H1 (cell line): ENCODE measurements at regions not wholly inside any gene's neighbourhood (a gene's known extent, or its start where the extent isn't known, plus 50 kb on each side); places are given as distances from the start of the nearest gene placed in this dataset.

ENCODE experiments used
- CTCF ChIA-PET: fragments of 300-600 bp; sonication (Branson Sonifier 250); formaldehyde crosslinking; loops from one replicate; lab custom pipeline; 2021; ENCODE audit not compliant: partially characterized antibody; lab: Charles Lee
- POLR2A ChIA-PET: fragments of 300-600 bp; sonication (Branson Sonifier 250); formaldehyde crosslinking; loops from one replicate; lab custom pipeline; 2021; ENCODE audit warnings: inconsistent platforms; ENCODE audit not compliant: partially characterized antibody; lab: Charles Lee
- DNase-seq, 2 experiments: peaks; one replicate each; pipeline versions ENCODE4 v3.0.0 to v3.0.0-alpha.2; 2010 to 2022; ENCODE audit warnings: low spot score in 2 of 2, low read depth in 1 of 2, mixed read lengths in 1 of 2
- FAIRE-seq: peaks from 2 replicates; lab custom pipeline; 2011; peaks lifted over from hg19 to GRCh38; lab: Jason Lieb, UNC
- H2AFZ ChIP-seq: 2 replicates; pipeline ENCODE4 v1.8.1; 2012; ENCODE audit warnings: low read length, inconsistent platforms
- H2AK5ac ChIP-seq: 2 replicates; pipeline ENCODE4 v1.6.1; 2013; ENCODE audit warnings: low read depth, low read length
- H2BK120ac ChIP-seq: replicated peaks from 2 replicates; pipeline ENCODE3; 2013; ENCODE audit warnings: low read depth, low read length, inconsistent platforms
- H2BK12ac ChIP-seq: 2 replicates; pipeline ENCODE4 v1.6.1; 2013; ENCODE audit warnings: low read depth, low read length
- H2BK15ac ChIP-seq: 2 replicates; pipeline ENCODE4 v1.6.1; 2013; ENCODE audit warnings: low read length
- H2BK20ac ChIP-seq: 2 replicates; pipeline ENCODE4 v1.6.1; 2013; ENCODE audit warnings: low read length
- H2BK5ac ChIP-seq: 2 replicates; pipeline ENCODE4 v1.6.1; 2013; ENCODE audit warnings: low read depth, low read length
- H3K14ac ChIP-seq: 2 replicates; pipeline ENCODE4 v1.6.1; 2013; ENCODE audit warnings: inconsistent platforms; ENCODE audit not compliant: insufficient read length
- H3K18ac ChIP-seq: 2 replicates; pipeline ENCODE4 v1.6.1; 2013; ENCODE audit warnings: low read length; ENCODE audit errors: extremely low read depth
- H3K23ac ChIP-seq: 2 replicates; pipeline ENCODE4 v1.6.1; 2013; ENCODE audit warnings: inconsistent platforms; ENCODE audit not compliant: insufficient read length
- H3K23me2 ChIP-seq: 2 replicates; pipeline ENCODE4 v1.6.1; 2013; ENCODE audit warnings: low read depth, low read length
- H3K27ac ChIP-seq: 2 replicates; pipeline ENCODE4 v1.6.1; 2011; ENCODE audit warnings: low read depth, low read length, inconsistent platforms
- H3K27me3 ChIP-seq, 4 experiments: replicated peaks in 1 of 4; 1 replicate in 1 of 4; 2 replicates in 3 of 4; pipeline versions ENCODE4 v1.6.1 to v1.8.1; 2011 to 2013; ENCODE audit warnings: low read length in 3 of 4, mild to moderate bottlenecking in 3 of 4, inconsistent platforms in 2 of 4, mixed read lengths in 2 of 4, moderate library complexity in 1 of 4; ENCODE audit not compliant: control insufficient read depth in 3 of 4, insufficient read depth in 3 of 4; ENCODE audit errors: extremely low read depth in 1 of 4
- H3K36me3 ChIP-seq, 4 experiments: 2 replicates each; pipeline versions ENCODE4 v1.6.1 to v1.8.1; 2011 to 2013; ENCODE audit warnings: mild to moderate bottlenecking in 4 of 4, low read length in 3 of 4, moderate library complexity in 2 of 4, control low read depth in 1 of 4, inconsistent platforms in 1 of 4; ENCODE audit not compliant: insufficient read depth in 4 of 4, control insufficient read depth in 2 of 4
- H3K4ac ChIP-seq: replicated peaks from 2 replicates; pipeline ENCODE3; 2013; ENCODE audit warnings: low read length, low read depth, mixed read lengths, inconsistent platforms; ENCODE audit not compliant: insufficient read length
- H3K4me1 ChIP-seq, 4 experiments: replicated peaks in 1 of 4; 1 replicate in 1 of 4; 2 replicates in 3 of 4; pipeline versions ENCODE4 v1.6.1 to v1.8.1; 2011 to 2013; ENCODE audit warnings: low read length in 3 of 4, inconsistent platforms in 2 of 4, mixed read lengths in 1 of 4; ENCODE audit not compliant: insufficient read depth in 4 of 4, control insufficient read depth in 3 of 4
- H3K4me2 ChIP-seq, 2 experiments: 2 replicates each; pipeline versions ENCODE4 v1.6.1 to v1.8.1; 2011 to 2013; ENCODE audit warnings: low read depth in 2 of 2, low read length in 2 of 2, control low read depth in 1 of 2, inconsistent platforms in 1 of 2, mild to moderate bottlenecking in 1 of 2; ENCODE audit not compliant: insufficient read depth in 1 of 2
- H3K4me3 ChIP-seq, 4 experiments: fragments of 200-600, 300-600 bp in 1 of 4; sonication (generic), shearing (Covaris generic), sonication (Bioruptor Twin) in 1 of 4; 2 replicates each; pipeline versions ENCODE4 v1.5.1 to v1.8.1; 2011 to 2016; ENCODE audit warnings: low read length in 4 of 4, low read depth in 3 of 4, control low read depth in 2 of 4, inconsistent platforms in 2 of 4, mild to moderate bottlenecking in 2 of 4, mixed read lengths in 1 of 4, moderate library complexity in 1 of 4; ENCODE audit not compliant: insufficient read depth in 2 of 4; ENCODE audit errors: extremely low read depth in 1 of 4
- H3K56ac ChIP-seq: replicated peaks from 2 replicates; pipeline ENCODE3; 2013; ENCODE audit warnings: low read depth, mild to moderate bottlenecking, mixed read lengths, low read length, inconsistent platforms; ENCODE audit not compliant: insufficient read length
- H3K79me1 ChIP-seq: 2 replicates; pipeline ENCODE4 v1.6.1; 2013; ENCODE audit warnings: low read depth, low read length, control low read depth
- H3K79me2 ChIP-seq, 2 experiments: 2 replicates each; pipeline versions ENCODE4 v1.6.1 to v1.8.1; 2012 to 2013; ENCODE audit warnings: low read length in 2 of 2, mild to moderate bottlenecking in 2 of 2, inconsistent platforms in 1 of 2; ENCODE audit not compliant: insufficient read depth in 2 of 2, control insufficient read depth in 1 of 2
- H3K9ac ChIP-seq, 4 experiments: replicated peaks in 1 of 4; 1 replicate in 1 of 4; 2 replicates in 3 of 4; pipeline versions ENCODE4 v1.6.1 to v1.8.1; 2011 to 2013; ENCODE audit warnings: low read depth in 3 of 4, low read length in 3 of 4, control low read depth in 2 of 4, mild to moderate bottlenecking in 2 of 4, moderate library complexity in 2 of 4, inconsistent platforms in 1 of 4; ENCODE audit errors: extremely low read depth in 1 of 4
- H3K9me3 ChIP-seq, 2 experiments: 2 replicates each; pipeline versions ENCODE4 v1.6.1 to v1.8.1; 2012 to 2013; ENCODE audit warnings: mild to moderate bottlenecking in 2 of 2, moderate library complexity in 2 of 2, control low read depth in 1 of 2, inconsistent platforms in 1 of 2, low read depth in 1 of 2, low read length in 1 of 2, mixed read lengths in 1 of 2; ENCODE audit not compliant: insufficient read depth in 2 of 2
- H4K20me1 ChIP-seq, 2 experiments: replicated peaks in 1 of 2; 2 replicates each; pipeline versions ENCODE3 to v1.8.1; 2011 to 2013; ENCODE audit warnings: inconsistent platforms in 2 of 2, low read length in 2 of 2, mild to moderate bottlenecking in 1 of 2; ENCODE audit not compliant: insufficient read depth in 2 of 2, control insufficient read depth in 1 of 2
- H4K5ac ChIP-seq: 2 replicates; pipeline ENCODE4 v1.6.1; 2013; ENCODE audit warnings: low read length, low read depth, mixed read lengths, inconsistent platforms; ENCODE audit not compliant: insufficient read length
- H4K8ac ChIP-seq: 2 replicates; pipeline ENCODE4 v1.8.0; 2013; ENCODE audit warnings: mild to moderate bottlenecking, moderate library complexity, low read length, inconsistent platforms; ENCODE audit not compliant: insufficient read depth; ENCODE audit errors: extremely low read depth
- H4K91ac ChIP-seq: replicated peaks from 2 replicates; pipeline ENCODE3; 2013; ENCODE audit warnings: low read length, mixed read lengths, inconsistent platforms; ENCODE audit not compliant: insufficient read length
- CEBPB ChIP-seq: IDR thresholded peaks from 2 replicates; pipeline ENCODE4 v1.6.1; 2012; ENCODE audit warnings: low read depth, low read length
- CREB1 ChIP-seq: IDR thresholded peaks from 2 replicates; pipeline ENCODE4 v1.6.1; 2012; ENCODE audit warnings: inconsistent platforms
- NRF1 ChIP-seq: IDR thresholded peaks from 2 replicates; pipeline ENCODE4 v1.6.1; 2011; ENCODE audit warnings: mild to moderate bottlenecking, low read depth, low read length, improper control_type of control experiment
- PHF8 ChIP-seq: fragments of 200-600 bp; sonication (generic); conservative IDR thresholded peaks from 2 replicates; pipeline ENCODE4 v1.7.1; 2012; ENCODE audit warnings: low read depth, mild to moderate bottlenecking, inconsistent platforms, low read length, moderate library complexity
- RFX5 ChIP-seq: IDR thresholded peaks from 2 replicates; pipeline ENCODE4 v1.6.1; 2011; ENCODE audit warnings: low read depth, low read length, improper control_type of control experiment, borderline replicate concordance
- RNF2 ChIP-seq: fragments of 200-900, 300-1000 bp; sonication (generic); IDR thresholded peaks from 2 replicates; pipeline ENCODE4 v1.7.1; 2016; ENCODE audit warnings: borderline replicate concordance, low read depth, mild to moderate bottlenecking, antibody characterized with exemption, low read length; ENCODE audit not compliant: poor library complexity, severe bottlenecking; ENCODE audit errors: missing control alignments
- SAP30 ChIP-seq: fragments of 300-600 bp; sonication (generic); IDR thresholded peaks from 2 replicates; pipeline ENCODE4 v1.7.1; 2012; ENCODE audit warnings: low read length, moderate library complexity, mild to moderate bottlenecking, inconsistent platforms; ENCODE audit not compliant: insufficient read depth, insufficient replicate concordance
- SIX5 ChIP-seq: IDR thresholded peaks from 2 replicates; pipeline ENCODE4 v1.6.1; 2011; ENCODE audit warnings: mild to moderate bottlenecking, low read depth, low read length
- SRF ChIP-seq: IDR thresholded peaks from 2 replicates; pipeline ENCODE4 v1.6.1; 2011; ENCODE audit warnings: mild to moderate bottlenecking, low read depth, low read length, moderate library complexity
- YY1 ChIP-seq: IDR thresholded peaks from 2 replicates; pipeline ENCODE4 v1.6.1; 2011; ENCODE audit warnings: low read depth, mild to moderate bottlenecking, low read length
- WGBS, 2 experiments: shearing (Covaris generic) in 1 of 2; methylation state at CpG; one replicate each; pipeline versions ENCODE4 v1.1.6 to v1.1.7; 2013 to 2015; ENCODE audit warnings: low lambda C conversion rate in 2 of 2, mixed read lengths in 2 of 2, inconsistent platforms in 1 of 2, low coverage in 1 of 2, missing lambda C conversion rate in 1 of 2; ENCODE audit not compliant: insufficient replicate concordance in 2 of 2, insufficient coverage in 1 of 2, insufficient read length in 1 of 2; ENCODE audit errors: extremely low coverage in 1 of 2, missing lambda C conversion rate in 1 of 2; 5-methylcytosine and 5-hydroxymethylcytosine counted together
- TF ChIP-seq, protein P1 (sequence below): IDR thresholded peaks from 2 replicates; pipeline ENCODE4 v1.6.1; 2012; ENCODE audit warnings: low read length, inconsistent platforms

GRCh38 chr3:105997800-105998526 is 129.2 kb upstream of the CBLB start:
- ChIA-PET POLR2A (no interaction called here), CTCF (interaction anchor here (0.9 kb wide), 1 partner anchor 139 kb away, joined by 3 read pairs; no protein-coding TSS in a partner anchor)
- DNase-seq (no peak), FAIRE-seq (no peak)
- H3K18ac ChIP-seq = no peak overlapping the region
- no peaks in the 10 kb centered on the region for H3K79me1 ChIP-seq
- H4K91ac ChIP-seq = no peak overlapping the region
- no peak overlapping the region for H3K14ac ChIP-seq
- TF ChIP-seq SRF (no peak), SIX5 (no peak), YY1 (no peak), CEBPB (no peak), RNF2 (no peak), CREB1 (no peak), PHF8 (no peak), RFX5 (no peak), SAP30 (no peak), NRF1 (no peak)
- TF ChIP-seq, protein P1, sequence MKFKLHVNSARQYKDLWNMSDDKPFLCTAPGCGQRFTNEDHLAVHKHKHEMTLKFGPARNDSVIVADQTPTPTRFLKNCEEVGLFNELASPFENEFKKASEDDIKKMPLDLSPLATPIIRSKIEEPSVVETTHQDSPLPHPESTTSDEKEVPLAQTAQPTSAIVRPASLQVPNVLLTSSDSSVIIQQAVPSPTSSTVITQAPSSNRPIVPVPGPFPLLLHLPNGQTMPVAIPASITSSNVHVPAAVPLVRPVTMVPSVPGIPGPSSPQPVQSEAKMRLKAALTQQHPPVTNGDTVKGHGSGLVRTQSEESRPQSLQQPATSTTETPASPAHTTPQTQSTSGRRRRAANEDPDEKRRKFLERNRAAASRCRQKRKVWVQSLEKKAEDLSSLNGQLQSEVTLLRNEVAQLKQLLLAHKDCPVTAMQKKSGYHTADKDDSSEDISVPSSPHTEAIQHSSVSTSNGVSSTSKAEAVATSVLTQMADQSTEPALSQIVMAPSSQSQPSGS = no peak
- no peak overlapping the region for H2BK120ac ChIP-seq
- H3K23ac ChIP-seq = no peak overlapping the region
- no peaks in the 10 kb centered on the region for H3K79me2 ChIP-seq
- H3K4me2 ChIP-seq = no peak overlapping the region
- 0 out of 4 replicates have a peak, but pooled peaks cover 0 to 2% of the 10 kb centered on the region in 2 experiments for H3K9me3 ChIP-seq
- H2BK5ac ChIP-seq = no peak overlapping the region
- H2BK20ac ChIP-seq = no peak overlapping the region
- no peaks in the 10 kb centered on the region for H3K23me2 ChIP-seq
- H4K20me1 ChIP-seq = no peaks in the 10 kb centered on the region
- H4K5ac ChIP-seq = no peak overlapping the region
- no peak overlapping the region for H3K56ac ChIP-seq
- H2AFZ ChIP-seq = no peak overlapping the region
- no peak overlapping the region for H2AK5ac ChIP-seq
- no peak overlapping the region for H3K27ac ChIP-seq
- no peak overlapping the region for H3K4ac ChIP-seq
- H3K9ac ChIP-seq = no peak overlapping the region
- H2BK12ac ChIP-seq = no peak overlapping the region
- no peaks in the 10 kb centered on the region for H3K4me1 ChIP-seq
- no peaks in the 10 kb centered on the region for H3K36me3 ChIP-seq
- H4K8ac ChIP-seq = no peak overlapping the region
- 90% methylated on average over 3 of the region's 3 CpGs; no CpG with 5 or more reads in 1 of the 2 experiments for WGBS, 2 experiments
- H3K4me3 ChIP-seq = no peak overlapping the region
- no peak overlapping the region for H2BK15ac ChIP-seq
- H3K27me3 ChIP-seq = no peaks in the 10 kb centered on the region
